ENCODE measurements at regions not wholly inside any gene's neighbourhood (a gene's known extent, or its start where the extent isn't known, plus 50 kb on each side); places are given as distances from the start of the nearest gene placed in this dataset.
"Not testable (repeated sequence)": the region's sequence is repeated elsewhere in the genome, so short reads cannot be mapped to it uniquely, and the experiment has no call there.

GRCh38 chr5:72677447-72677846, 139.0 kb upstream of the TNPO1 start:
- Histone ChIP-seq H3K27me3 (ENCODE audit: insufficient read depth, low read depth, low read length) (no peaks in the 10 kb centered on the region), H3K9ac (ENCODE audit: low read length) (no peak overlapping the region), H2AFZ (ENCODE audit: low read depth, low read length) (no peak overlapping the region), H3K79me2 (replicated peaks; ENCODE audit: insufficient read depth, low read length) (no peaks in the 10 kb centered on the region), H3K4me2 (ENCODE audit: low read length) (no peak overlapping the region), H3K9me3 (ENCODE audit: low read length) (peaks cover 4% of the 10 kb centered on the region), H4K20me1 (ENCODE audit: insufficient read depth) (no peaks in the 10 kb centered on the region), H3K27ac (ENCODE audit: low read length) (no peak overlapping the region), H3K4me3 (ENCODE audit: low read length) (no peak overlapping the region), H3K9me2 (ENCODE audit: insufficient read depth, low read length) (no peaks in the 10 kb centered on the region), H3K36me3 (ENCODE audit: insufficient read depth, low read length) (no peaks in the 10 kb centered on the region), H3F3A (ENCODE audit: insufficient read depth, low read length, poor library complexity, severe bottlenecking) (no peaks in the 10 kb centered on the region)
- no peak for TF ChIP-seq EZH2 (IDR thresholded peaks at IDR 0.05; ENCODE audit: borderline replicate concordance, insufficient read depth, low read length, poor library complexity, severe bottlenecking)
- TF ChIP-seq EP300 (conservative IDR thresholded peaks at IDR 0.05; ENCODE audit: poor library complexity, severe bottlenecking) = no peak
- no peak for TF ChIP-seq POLR2AphosphoS5 (IDR thresholded peaks at IDR 0.05)
- TF ChIP-seq MXI1 (conservative IDR thresholded peaks at IDR 0.05; ENCODE audit: poor library complexity, severe bottlenecking) = no peak
- TF ChIP-seq CTCF (IDR thresholded peaks at IDR 0.05; ENCODE audit: poor library complexity, severe bottlenecking) = no peak

- not testable (repeated sequence) for H3K9me2 ChIP-seq (ENCODE audit: insufficient read depth, low read length); H3K9ac ChIP-seq (ENCODE audit: low read length); H3K27ac ChIP-seq (ENCODE audit: low read length); H3K4me2 ChIP-seq (ENCODE audit: low read length); H3K4me3 ChIP-seq (ENCODE audit: low read length); H3K27me3 ChIP-seq (ENCODE audit: insufficient read depth, low read depth, low read length); H4K20me1 ChIP-seq (ENCODE audit: insufficient read depth); H3K9me3 ChIP-seq (ENCODE audit: low read length); H3F3A ChIP-seq (ENCODE audit: insufficient read depth, low read length, poor library complexity, severe bottlenecking); H3K79me2 ChIP-seq (replicated peaks; ENCODE audit: insufficient read depth, low read length); H2AFZ ChIP-seq (ENCODE audit: low read depth, low read length); H3K36me3 ChIP-seq (ENCODE audit: insufficient read depth, low read length)
Measured at GRCh38 chr5:72676831-72677230, 139.6 kb upstream of the TNPO1 start.

- H3K27ac ChIP-seq (ENCODE audit: low read length) = no peak overlapping the region
- H3K27me3 ChIP-seq (ENCODE audit: insufficient read depth, low read depth, low read length) = no peaks in the 10 kb centered on the region
- no peak overlapping the region for H3K9ac ChIP-seq (ENCODE audit: low read length)
- H2AFZ ChIP-seq (ENCODE audit: low read depth, low read length) = no peak overlapping the region
- no peak overlapping the region for H3K4me2 ChIP-seq (ENCODE audit: low read length)
- no peak for TF ChIP-seq CTCF (IDR thresholded peaks at IDR 0.05; ENCODE audit: poor library complexity, severe bottlenecking)
- no peak for TF ChIP-seq SMC3 (conservative IDR thresholded peaks at IDR 0.05; ENCODE audit: poor library complexity)
- H3K79me2 ChIP-seq (replicated peaks; ENCODE audit: insufficient read depth, low read length) = no peaks in the 10 kb centered on the region
- H4K20me1 ChIP-seq (ENCODE audit: insufficient read depth) = no peaks in the 10 kb centered on the region
- H3F3A ChIP-seq (ENCODE audit: insufficient read depth, low read length, poor library complexity, severe bottlenecking) = no peaks in the 10 kb centered on the region
- H3K9me2 ChIP-seq (ENCODE audit: insufficient read depth, low read length) = no peaks in the 10 kb centered on the region
- no peaks in the 10 kb centered on the region for H3K36me3 ChIP-seq (ENCODE audit: insufficient read depth, low read length)
- no peak overlapping the region for H3K4me3 ChIP-seq (ENCODE audit: low read length)
- H3K9me3 ChIP-seq (ENCODE audit: low read length) = peaks cover 4% of the 10 kb centered on the region
Measured at GRCh38 chr5:72673623-72674022, 142.8 kb upstream of the TNPO1 start.

Measured in neural cell (in vitro differentiated cells).